GM12878 (cell line): ENCODE measurements at regions not wholly inside any gene's neighbourhood (a gene's known extent, or its start where the extent isn't known, plus 50 kb on each side); places are given as distances from the start of the nearest gene placed in this dataset.

Source experiments
- CHD2 ChIP-seq: IDR thresholded peaks from 2 replicates; pipeline ENCODE4 v1.6.1; 2011; ENCODE audit warnings: low read depth, low read length, improper control_type of control experiment, borderline replicate concordance
- CREB1 ChIP-seq: IDR thresholded peaks from 2 replicates; pipeline ENCODE4 v1.6.1; 2012; ENCODE audit warnings: low read depth, mild to moderate bottlenecking, inconsistent platforms
- EP300 ChIP-seq, 2 experiments: fragments of 150-350 bp in 1 of 2; IDR thresholded peaks; 2 replicates each; pipeline ENCODE4 v1.6.1; 2011 to 2012; ENCODE audit warnings: low read depth in 2 of 2, low read length in 2 of 2, borderline replicate concordance in 1 of 2, improper control_type of control experiment in 1 of 2, inconsistent platforms in 1 of 2; ENCODE audit not compliant: control insufficient read depth in 1 of 2
- EZH2 ChIP-seq: IDR thresholded peaks from 2 replicates; pipeline ENCODE4 v1.6.1; 2012; ENCODE audit warnings: low read depth, mild to moderate bottlenecking, control low read depth, inconsistent platforms, low read length, borderline replicate concordance; ENCODE audit not compliant: control insufficient read depth
- GATAD2B ChIP-seq: fragments of 450-650 bp; conservative IDR thresholded peaks from 2 replicates; pipeline ENCODE4 v1.6.1; 2017; ENCODE audit warnings: low read depth, mild to moderate bottlenecking, moderate library complexity
- MXI1 ChIP-seq: fragments of 150-350 bp; IDR thresholded peaks from 2 replicates; pipeline ENCODE4 v1.6.1; 2011; ENCODE audit warnings: low read depth, mild to moderate bottlenecking, inconsistent platforms, low read length, improper control_type of control experiment
- NFYB ChIP-seq: IDR thresholded peaks from 2 replicates; pipeline ENCODE4 v1.6.1; 2011; ENCODE audit warnings: low read depth, mild to moderate bottlenecking, low read length, improper control_type of control experiment, moderate library complexity; ENCODE audit not compliant: insufficient read depth
- POLR2AphosphoS5 ChIP-seq: IDR thresholded peaks from 2 replicates; pipeline ENCODE4 v1.6.1; 2011; ENCODE audit warnings: mild to moderate bottlenecking, low read length, inconsistent platforms
- RCOR1 ChIP-seq: conservative IDR thresholded peaks from 2 replicates; pipeline ENCODE4 v1.6.1; 2012; ENCODE audit warnings: low read depth, low read length, improper control_type of control experiment
- ZNF274 ChIP-seq: IDR thresholded peaks from one replicate; pipeline ENCODE4 v1.8.0; 2011; ENCODE audit not compliant: insufficient read length, insufficient read depth
- TF ChIP-seq, protein P1 (sequence below), 3 experiments: IDR thresholded peaks in 2 of 3; conservative IDR thresholded peaks in 1 of 3; 2 replicates each; pipeline ENCODE4 v1.5.1; 2011; ENCODE audit warnings: low read depth in 3 of 3, low read length in 3 of 3, mild to moderate bottlenecking in 3 of 3, control low read depth in 2 of 3, moderate library complexity in 2 of 3, inconsistent platforms in 1 of 3, mixed read lengths in 1 of 3; ENCODE audit not compliant: control insufficient read depth in 2 of 3, insufficient read depth in 1 of 3; ENCODE audit errors: extremely low read depth in 1 of 3
- TF ChIP-seq, protein P2 (sequence below): fragments of 450-650 bp; IDR thresholded peaks from 2 replicates; pipeline ENCODE4 v1.6.1; 2017; ENCODE audit warnings: borderline replicate concordance
- TF ChIP-seq, protein P3 (sequence below): fragments of 450-650 bp; IDR thresholded peaks from 2 replicates; pipeline ENCODE4 v1.6.1; 2017; ENCODE audit warnings: mild to moderate bottlenecking, low read depth, inconsistent platforms; ENCODE audit not compliant: poor library complexity, severe bottlenecking
- TF ChIP-seq, protein P4 (sequence below): IDR thresholded peaks from 2 replicates; pipeline ENCODE4 v1.6.1; 2011; ENCODE audit warnings: low read depth, low read length, improper control_type of control experiment, borderline replicate concordance

DNA sequence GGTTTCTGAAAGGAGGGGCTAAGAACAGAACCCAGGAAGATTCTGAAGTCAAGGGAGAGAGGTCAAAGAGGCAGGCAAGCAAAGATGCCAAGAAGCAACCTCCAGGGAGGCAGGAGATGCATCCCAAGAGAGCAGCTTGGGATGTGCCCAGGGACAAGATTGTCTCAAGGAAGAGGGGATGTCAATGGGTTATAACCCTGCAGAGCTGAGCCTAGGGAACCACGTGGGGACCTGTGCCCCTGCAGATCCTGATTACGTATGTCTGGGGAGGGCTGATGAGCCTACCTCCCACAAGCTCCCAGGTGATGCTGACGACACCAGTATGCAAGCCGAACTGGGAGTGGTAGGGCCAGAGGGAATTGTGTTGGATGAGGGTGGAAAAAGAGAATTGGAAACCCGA is 70.9 kb upstream of the IRS2 start:
- TF ChIP-seq, protein P1, sequence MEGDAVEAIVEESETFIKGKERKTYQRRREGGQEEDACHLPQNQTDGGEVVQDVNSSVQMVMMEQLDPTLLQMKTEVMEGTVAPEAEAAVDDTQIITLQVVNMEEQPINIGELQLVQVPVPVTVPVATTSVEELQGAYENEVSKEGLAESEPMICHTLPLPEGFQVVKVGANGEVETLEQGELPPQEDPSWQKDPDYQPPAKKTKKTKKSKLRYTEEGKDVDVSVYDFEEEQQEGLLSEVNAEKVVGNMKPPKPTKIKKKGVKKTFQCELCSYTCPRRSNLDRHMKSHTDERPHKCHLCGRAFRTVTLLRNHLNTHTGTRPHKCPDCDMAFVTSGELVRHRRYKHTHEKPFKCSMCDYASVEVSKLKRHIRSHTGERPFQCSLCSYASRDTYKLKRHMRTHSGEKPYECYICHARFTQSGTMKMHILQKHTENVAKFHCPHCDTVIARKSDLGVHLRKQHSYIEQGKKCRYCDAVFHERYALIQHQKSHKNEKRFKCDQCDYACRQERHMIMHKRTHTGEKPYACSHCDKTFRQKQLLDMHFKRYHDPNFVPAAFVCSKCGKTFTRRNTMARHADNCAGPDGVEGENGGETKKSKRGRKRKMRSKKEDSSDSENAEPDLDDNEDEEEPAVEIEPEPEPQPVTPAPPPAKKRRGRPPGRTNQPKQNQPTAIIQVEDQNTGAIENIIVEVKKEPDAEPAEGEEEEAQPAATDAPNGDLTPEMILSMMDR (IDR thresholded peaks at IDR 0.05 in 2 of 3, conservative IDR thresholded peaks at IDR 0.05 in 1 of 3; ENCODE audit: control insufficient read depth in 2 of 3, extremely low read depth in 1 of 3, insufficient read depth in 1 of 3, low read depth in 3 of 3, low read length in 3 of 3), result no peak
- TF ChIP-seq GATAD2B (no peak), RCOR1 (no peak), NFYB (no peak), EZH2 (no peak), EP300 (IDR thresholded peaks at IDR 0.05; ENCODE audit: borderline replicate concordance in 1 of 2, control insufficient read depth in 1 of 2, low read depth in 2 of 2, low read length in 2 of 2) (no peak), CHD2 (no peak), MXI1 (no peak), CREB1 (no peak), ZNF274 (no peak), POLR2AphosphoS5 (no peak)
- TF ChIP-seq, protein P2, sequence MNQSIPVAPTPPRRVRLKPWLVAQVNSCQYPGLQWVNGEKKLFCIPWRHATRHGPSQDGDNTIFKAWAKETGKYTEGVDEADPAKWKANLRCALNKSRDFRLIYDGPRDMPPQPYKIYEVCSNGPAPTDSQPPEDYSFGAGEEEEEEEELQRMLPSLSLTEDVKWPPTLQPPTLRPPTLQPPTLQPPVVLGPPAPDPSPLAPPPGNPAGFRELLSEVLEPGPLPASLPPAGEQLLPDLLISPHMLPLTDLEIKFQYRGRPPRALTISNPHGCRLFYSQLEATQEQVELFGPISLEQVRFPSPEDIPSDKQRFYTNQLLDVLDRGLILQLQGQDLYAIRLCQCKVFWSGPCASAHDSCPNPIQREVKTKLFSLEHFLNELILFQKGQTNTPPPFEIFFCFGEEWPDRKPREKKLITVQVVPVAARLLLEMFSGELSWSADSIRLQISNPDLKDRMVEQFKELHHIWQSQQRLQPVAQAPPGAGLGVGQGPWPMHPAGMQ, result no peak
- TF ChIP-seq, protein P3, sequence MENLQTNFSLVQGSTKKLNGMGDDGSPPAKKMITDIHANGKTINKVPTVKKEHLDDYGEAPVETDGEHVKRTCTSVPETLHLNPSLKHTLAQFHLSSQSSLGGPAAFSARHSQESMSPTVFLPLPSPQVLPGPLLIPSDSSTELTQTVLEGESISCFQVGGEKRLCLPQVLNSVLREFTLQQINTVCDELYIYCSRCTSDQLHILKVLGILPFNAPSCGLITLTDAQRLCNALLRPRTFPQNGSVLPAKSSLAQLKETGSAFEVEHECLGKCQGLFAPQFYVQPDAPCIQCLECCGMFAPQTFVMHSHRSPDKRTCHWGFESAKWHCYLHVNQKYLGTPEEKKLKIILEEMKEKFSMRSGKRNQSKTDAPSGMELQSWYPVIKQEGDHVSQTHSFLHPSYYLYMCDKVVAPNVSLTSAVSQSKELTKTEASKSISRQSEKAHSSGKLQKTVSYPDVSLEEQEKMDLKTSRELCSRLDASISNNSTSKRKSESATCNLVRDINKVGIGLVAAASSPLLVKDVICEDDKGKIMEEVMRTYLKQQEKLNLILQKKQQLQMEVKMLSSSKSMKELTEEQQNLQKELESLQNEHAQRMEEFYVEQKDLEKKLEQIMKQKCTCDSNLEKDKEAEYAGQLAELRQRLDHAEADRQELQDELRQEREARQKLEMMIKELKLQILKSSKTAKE, result no peak
- TF ChIP-seq, protein P4, sequence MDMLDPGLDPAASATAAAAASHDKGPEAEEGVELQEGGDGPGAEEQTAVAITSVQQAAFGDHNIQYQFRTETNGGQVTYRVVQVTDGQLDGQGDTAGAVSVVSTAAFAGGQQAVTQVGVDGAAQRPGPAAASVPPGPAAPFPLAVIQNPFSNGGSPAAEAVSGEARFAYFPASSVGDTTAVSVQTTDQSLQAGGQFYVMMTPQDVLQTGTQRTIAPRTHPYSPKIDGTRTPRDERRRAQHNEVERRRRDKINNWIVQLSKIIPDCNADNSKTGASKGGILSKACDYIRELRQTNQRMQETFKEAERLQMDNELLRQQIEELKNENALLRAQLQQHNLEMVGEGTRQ, result no peak
